ENCODE measurements at regions not wholly inside any gene's neighbourhood (a gene's known extent, or its start where the extent isn't known, plus 50 kb on each side); places are given as distances from the start of the nearest gene placed in this dataset.
"Not testable (repeated sequence)": the region's sequence is repeated elsewhere in the genome, so short reads cannot be mapped to it uniquely, and the experiment has no call there.

DNA sequence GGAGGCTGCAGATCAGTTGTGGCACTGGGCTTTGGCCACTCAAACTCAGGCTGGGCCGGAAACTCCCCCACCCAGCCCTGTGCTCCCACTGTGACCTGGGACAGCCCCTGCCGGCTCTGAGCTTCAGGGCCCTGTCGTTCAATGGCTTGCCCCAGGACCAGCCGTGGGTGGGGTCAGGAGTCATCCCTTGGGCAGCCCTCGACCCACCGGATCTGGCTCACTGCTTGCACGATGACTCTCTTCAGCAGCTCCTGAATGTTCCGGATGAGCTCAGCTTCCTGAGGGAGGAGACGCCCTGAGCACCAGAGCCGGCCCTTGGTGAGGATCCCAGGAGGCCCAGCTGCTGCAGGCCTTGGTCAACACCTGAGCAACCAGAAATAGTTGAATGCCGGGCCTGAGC, 1544.2 kb upstream of the USP9Y start:
- not testable (repeated sequence) for ATAC-seq

DNA sequence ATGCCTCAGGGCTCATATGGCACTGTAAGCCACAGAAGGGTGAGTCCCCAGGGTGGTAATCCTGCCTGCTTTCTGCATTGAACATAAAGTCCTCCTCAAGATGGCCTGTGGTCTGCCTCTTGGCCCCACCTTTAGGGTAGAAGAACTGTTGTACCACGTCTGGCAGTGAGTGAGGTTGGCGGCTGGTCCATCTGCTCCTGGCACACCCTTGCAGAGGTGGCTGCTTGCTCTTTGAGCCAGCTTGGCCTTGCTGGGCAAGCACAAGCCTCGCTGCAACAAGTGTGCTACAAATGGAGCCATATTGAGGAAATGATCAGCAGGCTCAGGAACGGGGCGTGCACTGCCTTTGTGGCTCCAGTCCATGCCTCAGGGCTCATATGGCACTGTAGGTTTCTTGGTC, 1524.0 kb upstream of the USP9Y start:
- ATAC-seq: not testable (repeated sequence)

DNA sequence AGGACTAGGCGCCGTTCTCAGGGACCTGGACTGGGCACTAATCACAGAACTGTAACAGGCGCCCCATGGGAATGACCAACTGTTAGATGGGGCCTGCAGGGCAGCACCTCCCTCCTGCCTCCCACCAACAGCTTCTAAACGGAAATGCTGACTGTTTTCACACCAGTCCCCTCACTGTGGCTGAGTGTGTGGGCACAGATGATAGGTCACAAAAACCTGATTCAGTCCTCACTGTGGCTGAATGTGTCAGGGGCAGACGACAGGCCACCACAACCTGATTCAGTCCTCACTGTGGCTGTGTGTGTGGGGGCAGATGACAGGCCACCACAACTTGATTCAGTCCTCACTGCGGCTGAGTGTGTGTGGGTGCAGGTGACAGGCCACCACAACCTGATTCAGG, 1499.9 kb upstream of the USP9Y start:
- ATAC-seq: not testable (repeated sequence)

DNA sequence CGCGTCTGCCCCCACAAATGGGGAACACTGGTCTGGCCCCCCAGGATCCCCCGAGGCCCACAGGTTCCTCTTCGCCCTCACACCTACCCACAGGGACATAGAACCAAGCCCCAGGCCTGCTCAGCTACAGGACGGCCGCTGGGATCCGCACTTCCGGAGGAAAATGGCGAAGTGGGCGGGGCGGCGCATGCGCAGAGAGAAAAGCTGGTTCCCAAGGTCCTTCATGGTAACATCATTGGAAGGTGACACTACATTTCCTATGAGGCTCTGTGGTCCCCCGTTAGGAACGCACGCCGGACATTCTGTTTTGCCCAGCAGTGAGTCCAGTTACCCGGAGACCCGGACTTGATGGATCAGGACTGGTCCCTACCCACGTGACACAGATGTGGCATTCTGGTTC, 1486.2 kb upstream of the USP9Y start:
- ATAC-seq: not testable (repeated sequence)

Measured in esophagus mucosa (tissue), 1 donor.